EH (cell line): ENCODE measurements at regions not wholly inside any gene's neighbourhood (a gene's known extent, or its start where the extent isn't known, plus 50 kb on each side); places are given as distances from the start of the nearest gene placed in this dataset.
A peak's percentile ranks its signal among the peaks of the same experiment; 100 is the strongest.

Experiments
- DNase-seq: peaks from one replicate; pipeline ENCODE4 v3.0.0-alpha.2; 2015; ENCODE audit warnings: low read depth

DNA sequence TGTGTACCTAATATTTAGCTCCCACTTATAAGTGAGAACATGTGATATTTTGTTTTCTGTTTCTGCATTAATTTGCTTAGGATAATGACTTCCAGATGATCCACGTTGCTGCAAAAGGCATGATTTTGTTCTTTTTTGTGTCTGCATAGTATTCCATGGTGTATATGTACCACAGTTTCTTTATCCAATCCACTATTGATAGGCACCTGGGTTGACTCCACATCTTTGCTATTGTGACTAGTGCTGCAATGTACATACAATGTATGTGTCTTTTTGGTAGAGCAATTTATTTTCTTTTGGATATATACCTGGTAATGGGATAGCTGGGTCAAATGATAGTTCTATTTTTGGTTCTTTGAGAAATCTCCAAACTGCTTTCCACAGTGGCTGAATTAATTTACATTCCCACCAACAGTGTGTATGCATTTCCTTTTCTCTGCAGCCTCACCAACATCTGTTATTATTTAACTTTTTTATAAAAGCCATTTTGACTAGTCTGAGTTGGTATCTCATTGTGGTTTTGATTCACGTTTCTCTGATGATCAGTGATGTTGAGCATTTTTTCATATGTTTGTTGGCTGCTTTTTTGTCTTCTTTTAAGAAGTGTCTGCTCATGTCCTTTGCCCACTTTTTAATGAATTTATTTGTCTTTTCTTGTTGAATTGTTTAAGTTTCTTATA, 102.8 kb upstream of the GAS1 start:
- peak; percentile 82 for DNase-seq

DNA sequence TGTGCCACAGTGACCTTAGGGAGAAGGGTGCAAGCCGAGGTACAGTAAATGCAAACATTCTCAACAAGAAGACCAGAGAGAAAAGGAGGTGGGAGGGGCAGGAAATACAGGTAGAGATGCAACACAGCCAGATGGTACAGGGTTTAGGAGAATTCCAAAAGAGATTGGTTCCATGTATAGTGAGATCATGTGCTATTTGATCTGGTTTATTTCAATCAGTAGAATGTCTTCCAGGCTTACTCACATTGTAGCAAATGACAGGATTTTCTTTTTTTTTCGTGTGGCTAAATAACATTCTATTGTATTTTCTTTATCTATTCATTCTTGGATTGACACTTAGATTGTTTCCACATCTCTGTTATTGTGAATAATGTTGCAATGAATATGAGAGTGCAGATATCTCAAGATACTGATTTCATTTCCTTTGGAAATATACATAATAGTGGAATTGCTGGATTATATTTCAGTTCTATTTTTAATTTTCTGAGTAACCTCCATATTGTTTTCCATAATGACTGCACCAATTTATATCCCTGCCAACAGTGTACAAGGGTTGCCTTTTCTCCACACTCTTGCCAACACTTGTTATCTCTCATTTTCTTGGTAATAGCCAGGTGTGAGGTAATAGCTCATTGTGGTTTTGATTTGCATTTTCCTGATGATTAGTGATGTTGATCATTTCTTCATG, 107.8 kb upstream of the GAS1 start:
- no peak for DNase-seq

DNA sequence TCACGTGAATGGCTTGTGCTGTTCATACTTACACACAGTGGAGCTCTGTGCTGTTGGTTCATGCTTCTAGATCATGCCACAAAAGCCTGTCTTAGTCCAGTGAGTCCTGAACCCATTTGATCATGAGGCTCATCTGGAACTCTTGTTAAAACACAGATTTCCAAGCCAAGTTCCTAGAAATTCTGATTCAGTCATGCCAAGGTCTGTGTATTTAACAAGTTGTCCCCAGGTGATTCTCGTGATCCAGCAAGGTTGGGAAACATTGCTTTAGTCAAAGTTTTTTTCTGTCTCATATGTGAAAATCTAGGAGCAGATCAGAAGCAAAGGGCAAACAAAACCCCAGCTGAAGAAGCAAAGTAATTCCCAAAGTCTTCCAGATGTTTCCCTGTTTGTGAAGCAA, 112.5 kb upstream of the GAS1 start:
- no peak for DNase-seq

DNA sequence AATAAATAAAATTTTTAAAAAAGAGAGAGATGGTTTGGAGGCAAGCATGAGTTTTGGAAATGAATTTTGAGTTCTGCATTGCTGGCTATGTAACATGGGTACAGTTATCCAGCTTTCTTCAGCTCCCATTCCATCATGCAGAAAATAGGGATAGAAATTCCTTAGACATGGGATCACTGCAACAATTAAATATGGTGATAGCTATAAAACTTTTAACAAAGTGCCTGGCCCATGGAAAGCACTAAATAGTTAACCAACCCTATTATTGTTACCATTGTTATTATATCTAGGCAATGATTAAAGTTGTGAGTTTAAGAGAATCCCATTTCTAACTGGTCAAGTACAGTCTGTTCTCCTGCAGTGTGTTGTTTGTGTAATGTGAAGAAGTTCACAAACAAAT, 115.4 kb upstream of the GAS1 start:
- peak; percentile 61 for DNase-seq

DNA sequence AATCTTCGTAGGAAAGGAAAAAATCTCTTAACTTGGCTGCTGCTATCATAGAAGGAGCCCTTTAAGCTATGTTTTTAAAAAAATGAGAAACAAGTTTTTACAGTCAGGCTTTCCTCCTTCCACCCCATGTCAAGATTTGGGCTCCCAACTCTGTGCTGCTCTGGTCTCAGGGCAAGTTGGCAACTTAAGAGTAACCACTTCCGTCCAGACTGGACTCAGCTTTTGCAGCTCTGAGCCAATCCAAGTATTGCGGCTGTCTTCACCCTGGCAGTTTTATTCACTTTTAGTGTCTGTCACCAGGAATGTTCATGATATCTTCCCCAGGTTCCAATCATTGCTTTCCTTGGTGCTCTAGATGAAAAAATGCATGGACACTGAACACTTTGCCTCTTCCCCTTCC, 115.9 kb upstream of the GAS1 start:
- peak; percentile 75 for DNase-seq

DNA sequence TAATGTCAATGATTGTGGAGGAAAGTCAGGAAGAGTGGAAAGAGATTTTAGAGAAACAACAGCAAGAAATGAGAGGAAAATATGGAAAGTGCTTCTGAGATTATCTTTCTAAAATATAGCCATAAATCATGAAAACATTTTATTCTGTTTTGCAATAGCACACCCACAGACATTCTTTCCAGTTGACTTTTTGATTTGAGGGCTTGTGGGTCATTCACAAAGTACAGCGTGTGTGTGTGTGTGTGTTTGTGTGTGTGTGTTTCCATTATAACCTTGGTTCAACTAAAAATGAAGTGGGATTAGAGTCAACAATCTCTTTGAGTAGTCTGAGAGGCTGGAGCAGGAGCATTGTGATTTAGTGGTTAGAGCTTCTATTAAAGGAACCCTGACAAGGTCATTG, 116.6 kb upstream of the GAS1 start:
- peak; percentile 77 for DNase-seq

DNA sequence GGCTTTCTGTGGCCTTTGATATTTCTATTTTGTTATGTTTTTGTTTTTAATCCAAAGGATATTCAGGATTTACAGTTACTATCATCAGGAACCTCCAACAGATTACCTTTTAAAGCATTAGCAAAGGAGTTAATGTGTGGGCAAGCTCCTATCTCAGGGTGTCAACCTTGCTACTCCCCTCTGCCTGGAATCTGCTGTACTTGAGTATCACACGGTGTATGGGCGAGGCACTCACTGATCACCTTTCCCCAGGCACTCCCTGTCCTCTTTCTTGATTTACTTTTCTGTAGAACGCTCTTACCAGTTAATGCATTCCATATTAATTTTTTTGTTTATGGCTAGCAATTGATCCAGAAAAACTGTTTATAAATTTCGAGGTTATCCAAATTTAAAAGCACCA, 117.0 kb upstream of the GAS1 start:
- no peak for DNase-seq

DNA sequence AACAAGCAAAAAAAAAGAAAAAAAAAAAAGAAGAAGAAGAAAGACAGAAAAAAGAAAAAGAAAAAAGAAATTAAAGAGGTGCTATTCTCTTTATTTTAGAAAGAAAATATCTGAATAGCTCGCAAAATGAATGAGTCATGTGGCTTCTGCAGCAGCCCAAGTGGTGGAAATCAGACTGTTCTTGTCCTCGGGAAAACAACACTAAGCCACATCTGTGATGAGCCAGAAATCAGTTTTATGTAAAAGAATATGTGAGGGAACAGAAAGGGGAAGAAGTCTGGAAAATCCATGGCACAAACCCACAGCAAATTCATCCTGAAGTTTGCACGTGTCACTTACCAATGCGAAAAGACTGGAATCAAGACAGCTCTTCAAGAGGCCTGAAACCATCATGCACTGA, 118.7 kb upstream of the GAS1 start:
- peak; percentile 61 for DNase-seq

DNA sequence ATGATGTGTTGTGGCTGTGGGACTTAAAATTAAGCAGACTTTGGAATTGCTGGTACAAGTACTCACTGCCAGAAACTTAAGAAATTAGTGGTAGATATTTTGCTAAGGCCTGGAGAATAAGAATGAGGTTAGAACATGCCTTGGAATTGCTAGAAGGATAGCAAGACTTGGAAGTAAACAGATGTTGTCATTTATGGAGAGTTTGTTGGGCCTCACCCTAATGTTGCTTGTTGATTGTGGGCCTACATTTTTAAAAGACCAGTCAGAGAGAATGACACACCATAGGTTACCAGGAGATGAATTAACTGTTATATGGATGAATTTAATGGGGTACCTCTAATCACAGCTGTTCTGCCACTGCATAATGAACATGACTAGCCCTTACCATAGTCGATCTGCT, 120.1 kb upstream of the GAS1 start:
- no peak for DNase-seq

DNA sequence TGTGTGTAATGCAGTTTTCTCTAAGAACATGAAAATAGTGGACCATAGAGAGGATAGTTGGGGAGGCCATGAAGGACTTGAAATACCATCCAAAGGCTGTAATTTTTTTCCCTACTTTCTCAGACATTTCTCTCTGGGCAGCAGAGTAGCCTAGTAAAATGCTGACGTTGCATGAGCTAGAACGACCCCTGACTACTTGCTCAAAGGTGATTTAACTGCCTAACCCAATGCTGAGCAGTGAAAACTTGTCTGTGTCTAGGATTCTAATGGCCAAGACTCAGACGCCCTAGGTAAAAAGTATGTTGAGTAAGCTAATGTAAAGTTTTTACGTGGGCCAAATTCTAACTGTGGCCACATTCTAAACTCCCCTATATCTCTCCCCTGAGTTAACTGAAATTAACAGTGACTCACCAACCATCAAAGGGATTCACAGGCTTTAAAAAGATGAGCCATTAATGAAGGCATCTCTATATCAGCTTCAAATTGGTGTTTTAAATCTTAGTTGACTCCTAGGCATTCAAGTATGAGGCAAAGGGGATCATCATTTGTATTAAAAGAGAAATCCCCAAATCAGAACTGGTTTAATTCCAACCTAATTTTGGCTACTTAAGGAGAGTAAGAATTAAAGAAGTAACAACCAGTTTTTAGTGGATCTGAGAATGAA, 121.0 kb upstream of the GAS1 start:
- DNase-seq = no peak

DNA sequence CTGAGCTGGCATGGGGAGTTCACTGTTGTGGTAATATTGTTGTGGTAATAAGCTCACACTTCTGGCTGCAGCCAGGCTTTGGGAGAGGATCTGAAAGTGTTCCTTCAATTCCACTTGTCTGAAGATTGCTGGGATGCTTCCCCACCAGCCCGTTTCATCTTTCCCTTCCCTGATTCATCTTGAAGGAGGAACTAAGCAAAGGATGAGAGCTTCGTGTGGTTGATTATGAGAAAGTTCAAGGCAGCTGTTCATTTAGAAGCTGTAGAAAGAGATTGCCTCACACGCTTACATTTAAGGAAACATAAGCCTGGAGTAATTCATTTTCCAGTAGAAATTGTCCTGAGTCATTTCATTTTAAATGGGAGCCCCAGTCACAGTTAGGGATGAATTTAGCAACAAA, 122.4 kb upstream of the GAS1 start:
- peak; percentile 45 for DNase-seq

DNA sequence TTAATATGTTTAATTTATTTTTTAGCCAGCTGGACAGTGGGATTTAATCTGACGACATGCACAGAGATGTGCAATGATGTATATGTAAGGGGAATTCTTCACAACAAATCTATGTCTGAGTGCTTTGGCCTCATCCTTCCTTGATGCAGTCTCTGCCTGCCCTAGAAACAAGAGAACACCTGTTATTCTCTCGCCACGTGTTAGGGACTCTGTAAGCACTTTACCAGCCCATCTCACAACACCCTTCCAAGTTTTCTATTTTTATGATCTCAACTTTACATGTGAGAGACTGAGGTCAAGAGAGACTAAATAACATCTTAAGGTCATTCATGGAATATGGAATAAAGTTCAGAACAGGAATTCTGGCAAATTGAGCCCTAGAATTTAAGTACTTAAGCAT, 123.0 kb upstream of the GAS1 start:
- DNase-seq = no peak

DNA sequence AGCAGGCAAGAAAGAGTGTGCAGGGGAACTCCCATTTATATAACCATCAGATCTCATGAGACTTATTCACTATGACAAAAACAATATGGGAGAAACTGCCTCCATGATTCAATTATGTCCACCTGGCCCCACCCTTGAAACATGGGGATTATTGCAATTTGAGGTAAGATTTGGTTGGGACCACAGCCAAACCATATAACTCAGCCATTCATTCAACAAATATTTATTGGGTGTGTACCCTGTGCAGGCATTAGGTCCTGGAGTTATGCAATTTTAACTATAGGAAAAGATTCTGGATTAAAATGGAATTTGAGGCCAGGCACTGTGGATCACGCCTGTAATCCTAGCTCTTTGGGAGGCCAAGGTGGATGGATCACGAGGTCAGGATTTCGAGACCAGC, 124.2 kb upstream of the GAS1 start:
- no peak for DNase-seq

DNA sequence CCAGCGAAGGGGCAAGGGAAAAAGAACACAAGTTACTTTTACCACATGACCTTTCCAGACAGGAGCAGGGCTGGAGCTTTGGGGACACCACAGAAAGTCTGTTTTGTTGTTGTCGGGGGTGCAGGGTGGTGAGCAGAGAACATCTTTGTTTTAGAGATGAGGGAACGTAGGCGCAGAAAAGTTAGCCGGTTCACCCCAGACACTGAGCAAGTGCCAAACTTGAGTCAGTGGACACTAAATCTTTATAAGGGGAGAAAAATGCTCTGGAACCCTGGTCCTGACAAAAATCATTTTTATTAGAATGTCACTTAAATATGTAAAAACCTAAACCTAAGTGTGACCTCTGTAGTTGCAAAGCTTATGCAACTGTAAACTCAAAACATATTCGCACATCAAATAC, 126.4 kb upstream of the GAS1 start:
- no peak for DNase-seq

DNA sequence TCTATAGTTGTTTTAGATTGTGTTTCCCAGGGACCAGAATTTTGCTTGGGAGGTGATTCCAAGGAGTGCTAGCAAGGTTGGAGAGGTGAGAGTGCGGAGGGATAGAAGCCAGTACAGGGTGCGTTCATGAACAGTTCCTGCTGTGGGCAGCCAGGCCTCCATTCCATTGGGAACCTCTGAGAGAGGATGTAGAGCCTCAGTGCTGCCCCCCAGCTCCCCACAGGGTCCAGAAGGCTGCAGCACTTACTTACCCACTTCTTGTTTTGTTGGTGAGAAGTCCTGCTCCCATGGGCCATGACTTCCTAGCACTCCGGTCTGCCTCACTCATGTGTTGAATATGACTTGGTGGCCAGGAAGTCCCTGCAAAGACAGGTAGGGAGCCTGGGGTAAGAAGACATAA, 128.2 kb upstream of the GAS1 start:
- no peak for DNase-seq

DNA sequence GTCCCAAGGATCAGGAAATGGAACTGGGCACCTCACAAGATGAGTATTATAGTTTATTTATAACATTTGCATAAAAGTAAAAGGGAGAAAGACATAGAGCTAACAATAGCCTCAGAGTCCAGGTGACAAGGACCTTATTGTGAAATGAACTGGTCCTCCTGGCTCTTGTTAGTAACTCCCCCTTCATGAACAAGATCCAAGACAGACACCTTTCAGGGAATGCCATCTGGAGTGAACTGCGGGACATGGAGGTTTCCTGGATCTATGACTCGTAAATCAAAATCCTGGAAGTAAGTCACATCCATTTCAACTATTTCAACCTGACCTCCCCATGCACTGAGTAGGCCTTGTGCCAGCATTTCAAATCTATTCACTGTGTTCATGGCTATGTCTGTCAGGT, 129.5 kb upstream of the GAS1 start:
- peak; percentile 39 for DNase-seq

DNA sequence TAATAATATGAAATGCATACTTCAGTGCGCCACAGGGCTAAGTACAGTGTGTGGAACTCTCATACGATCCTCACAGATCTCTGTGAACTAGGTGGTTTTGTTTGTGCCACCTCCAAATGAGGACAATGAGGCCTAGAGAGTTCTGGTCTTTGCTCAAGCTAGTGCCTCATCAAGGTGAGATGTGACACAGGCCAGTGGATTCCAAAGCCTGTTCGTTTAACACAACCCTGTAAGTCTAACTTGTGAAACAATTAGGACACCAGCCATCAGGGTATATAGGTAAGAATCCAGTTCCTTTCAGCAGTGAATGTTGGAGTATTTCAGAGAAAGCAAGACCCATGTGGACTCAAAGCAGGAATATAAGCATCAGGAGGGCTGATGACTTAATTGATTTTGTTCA, 130.7 kb upstream of the GAS1 start:
- DNase-seq = no peak

DNA sequence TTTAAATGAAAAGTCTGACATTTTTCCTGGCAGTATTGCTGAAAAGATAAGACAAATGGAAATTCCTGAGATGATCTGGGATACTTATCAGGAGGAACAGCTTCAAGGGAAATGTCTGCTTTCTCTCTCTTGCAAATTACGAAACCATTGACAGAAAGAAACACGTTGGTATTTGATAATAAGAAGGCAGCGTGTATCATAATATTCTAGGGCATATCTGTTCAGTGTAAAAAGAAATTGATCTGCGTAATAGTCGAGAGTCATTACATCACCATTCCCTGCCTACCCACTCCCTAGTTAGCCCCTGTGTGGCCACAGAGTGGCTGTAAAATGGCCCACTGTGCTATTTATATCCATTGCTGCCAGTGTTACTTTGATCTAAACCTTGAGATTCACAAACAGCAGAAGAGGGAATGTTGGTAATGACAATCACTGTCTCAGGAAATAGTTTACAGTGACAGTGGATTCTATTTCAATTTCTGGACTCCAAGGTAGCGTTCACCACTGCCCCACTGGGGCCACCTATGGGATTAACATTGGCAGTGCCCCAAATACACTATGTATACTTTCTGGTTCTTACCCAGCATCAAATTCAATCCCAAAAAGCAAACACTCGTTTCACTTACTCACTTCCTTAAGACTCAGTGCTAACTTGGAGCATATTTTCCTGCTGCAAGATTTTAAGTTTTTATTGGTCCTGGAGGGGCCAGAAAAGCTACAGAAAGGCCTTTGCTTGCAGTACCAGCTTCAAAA, 133.4 kb upstream of the GAS1 start:
- DNase-seq = peak; percentile 11

DNA sequence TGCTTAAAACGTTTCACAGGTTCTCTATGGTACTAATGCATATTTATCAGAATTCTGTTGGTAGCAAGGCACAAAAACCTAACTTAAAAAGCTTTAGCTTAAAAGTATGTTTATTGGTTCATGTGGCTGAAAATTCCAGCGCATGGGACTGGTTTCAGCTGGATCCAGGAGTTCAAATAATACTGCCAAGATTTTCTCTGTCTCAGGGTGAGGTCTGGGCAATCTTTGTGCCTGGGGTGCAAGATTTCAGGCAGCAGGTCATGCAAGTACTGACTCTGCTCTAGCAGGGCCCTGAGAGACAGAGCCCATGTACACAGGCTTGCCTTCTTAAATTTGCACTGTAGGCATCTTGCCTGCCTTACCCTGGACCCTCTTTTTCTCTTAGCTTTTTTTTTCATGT, 134.2 kb upstream of the GAS1 start:
- no peak for DNase-seq

DNA sequence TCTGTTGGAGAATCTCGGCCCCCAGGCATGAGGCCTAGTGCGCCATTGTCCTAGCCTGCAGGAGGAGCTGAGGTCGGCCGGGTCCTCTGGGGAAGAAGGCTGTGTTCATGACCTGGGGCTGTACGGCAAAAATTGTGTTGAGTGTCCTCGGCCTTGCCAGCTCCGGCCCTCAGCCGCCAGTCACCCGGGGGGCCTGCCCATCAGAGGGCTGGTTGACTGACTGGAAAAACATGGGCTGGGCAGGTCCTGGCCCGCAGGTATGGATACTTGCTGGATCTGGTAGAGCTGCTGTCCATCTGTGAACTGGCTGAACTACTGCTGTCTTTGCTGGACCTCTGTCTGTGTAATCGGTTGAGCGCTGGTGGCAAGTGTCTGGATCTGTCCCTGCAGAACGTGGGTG, 136.7 kb upstream of the GAS1 start:
- no peak for DNase-seq

DNA sequence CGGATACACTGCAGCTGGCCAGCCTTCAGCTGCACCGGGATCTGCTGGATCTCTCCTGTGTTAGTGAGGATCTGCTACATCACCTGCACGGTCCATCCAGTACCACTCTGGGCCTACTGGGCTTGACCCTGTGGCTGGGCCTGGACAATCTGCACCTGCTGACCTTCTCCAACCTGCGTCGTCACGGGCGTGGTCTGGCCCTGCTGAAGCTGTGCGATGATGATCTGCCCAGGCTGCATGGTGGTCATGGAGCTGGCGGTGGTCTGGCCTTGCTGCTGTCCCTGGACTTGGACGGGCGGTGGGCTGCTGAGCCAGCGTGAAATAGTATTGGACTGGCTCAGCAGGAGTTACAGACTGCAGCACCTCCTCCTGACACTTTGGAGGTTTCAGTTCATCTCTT, 137.1 kb upstream of the GAS1 start:
- DNase-seq = no peak

DNA sequence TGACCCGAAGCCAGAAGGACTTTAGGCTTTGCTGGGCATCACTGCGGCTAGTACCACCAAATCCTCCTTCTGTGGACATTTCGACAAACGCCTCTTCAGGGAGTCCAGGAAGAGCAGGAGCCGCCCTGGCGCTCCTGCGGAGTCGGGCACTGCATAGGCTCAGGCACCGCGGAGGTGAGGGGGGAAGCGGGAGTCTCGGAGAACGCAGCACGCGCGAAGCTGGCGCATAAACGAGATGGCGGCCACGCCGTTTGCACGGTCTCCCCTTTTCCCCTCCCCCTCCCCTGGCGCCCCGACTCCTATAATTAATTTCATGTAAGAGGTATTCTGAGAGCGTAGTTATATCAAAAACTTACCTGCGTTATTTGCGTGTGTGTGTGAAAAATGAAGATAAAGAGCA, 137.8 kb upstream of the GAS1 start:
- no peak for DNase-seq

DNA sequence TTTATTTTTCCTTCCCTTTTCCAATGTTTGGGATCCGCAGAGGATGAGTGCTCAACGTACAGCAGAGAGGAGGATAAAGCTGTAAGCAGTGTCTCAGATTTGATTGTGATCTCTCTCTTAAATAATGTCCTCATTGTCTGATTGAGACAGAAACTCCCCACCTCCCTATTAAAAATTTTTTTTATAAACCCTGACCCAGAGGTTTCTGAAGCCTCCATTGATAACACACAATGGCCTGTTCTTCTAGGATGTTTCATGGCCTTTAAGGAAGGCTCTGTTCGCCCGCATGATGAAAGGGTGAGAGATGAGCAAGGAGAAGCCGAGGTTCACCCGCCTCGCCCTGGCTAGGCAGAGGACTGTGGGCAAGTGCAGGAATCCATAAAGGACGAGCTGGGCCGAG, 138.2 kb upstream of the GAS1 start:
- DNase-seq = no peak
